ENCODE measurements at regions not wholly inside any gene's neighbourhood (a gene's known extent, or its start where the extent isn't known, plus 50 kb on each side); places are given as distances from the start of the nearest gene placed in this dataset.
A peak's percentile ranks its signal among the peaks of the same experiment; 100 is the strongest.
"Not testable (repeated sequence)": the region's sequence is repeated elsewhere in the genome, so short reads cannot be mapped to it uniquely, and the experiment has no call there.

- no peak overlapping the region for H3K4me3 ChIP-seq (ENCODE audit: low read length)
- no peak for ATAC-seq
- H3K27me3 ChIP-seq (ENCODE audit: control insufficient read depth, insufficient read depth) = no peaks in the 10 kb centered on the region
- no peak for DNase-seq
- no peaks in the 10 kb centered on the region for H3K4me1 ChIP-seq (ENCODE audit: control insufficient read depth, insufficient read depth, low read length)
- no peaks in the 10 kb centered on the region for H3K9me3 ChIP-seq (ENCODE audit: control insufficient read depth, low read length)
- intact Hi-C loops (cut with DNase I) = no loop called here
- no peak overlapping the region for H3K27ac ChIP-seq (ENCODE audit: low read length)
- 86% methylated on average over 16 of the region's 16 CpGs for WGBS
These were observed 214.0 kb downstream of the OR4C45 start for GRCh38 chr11:50246699-50247098.

GRCh38 chr11:50247309-50247874, 214.7 kb downstream of the OR4C45 start:
- Histone ChIP-seq H3K27ac (ENCODE audit: low read length) (no peak overlapping the region), H3K9me3 (ENCODE audit: control insufficient read depth, low read length) (no peaks in the 10 kb centered on the region), H3K4me3 (ENCODE audit: low read length) (no peak overlapping the region), H3K27me3 (ENCODE audit: control insufficient read depth, insufficient read depth) (no peaks in the 10 kb centered on the region), H3K4me1 (ENCODE audit: control insufficient read depth, insufficient read depth, low read length) (no peaks in the 10 kb centered on the region)
- intact Hi-C loops (cut with DNase I) = no loop called here
- peak in 1 of 3 donors; percentile 36 for DNase-seq
- WGBS = 90% methylated on average over 20 of the region's 20 CpGs
- no peak for ATAC-seq

GRCh38 chr11:50267851-50268250, 235.2 kb downstream of the OR4C45 start:
- no peak overlapping the region for H3K27ac ChIP-seq (ENCODE audit: low read length)
- no peaks in the 10 kb centered on the region for H3K4me1 ChIP-seq (ENCODE audit: control insufficient read depth, insufficient read depth, low read length)
- H3K4me3 ChIP-seq (ENCODE audit: low read length) = no peak overlapping the region
- ATAC-seq = no peak
- no peaks in the 10 kb centered on the region for H3K27me3 ChIP-seq (ENCODE audit: control insufficient read depth, insufficient read depth)
- no peaks in the 10 kb centered on the region for H3K9me3 ChIP-seq (ENCODE audit: control insufficient read depth, low read length)
- WGBS = 77% methylated on average over 26 of the region's 26 CpGs
- DNase-seq = peak in 1 of 3 donors; percentile 44
- intact Hi-C loops (cut with DNase I) = no loop called here

- no peaks in the 10 kb centered on the region for H3K9me3 ChIP-seq (ENCODE audit: control insufficient read depth, low read length)
- no peak overlapping the region for H3K4me3 ChIP-seq (ENCODE audit: low read length)
- DNase-seq (no peak), ATAC-seq (no peak)
- WGBS = 71% methylated on average over 7 of the region's 7 CpGs
- H3K27me3 ChIP-seq (ENCODE audit: control insufficient read depth, insufficient read depth) = no peaks in the 10 kb centered on the region
- no peaks in the 10 kb centered on the region for H3K4me1 ChIP-seq (ENCODE audit: control insufficient read depth, insufficient read depth, low read length)
- intact Hi-C loops (cut with DNase I) = no loop called here
- H3K27ac ChIP-seq (ENCODE audit: low read length) = no peak overlapping the region
These were observed 242.5 kb downstream of the OR4C45 start for GRCh38 chr11:50275133-50275532.

GRCh38 chr11:50278756-50279155, 246.1 kb downstream of the OR4C45 start:
- no peak for ATAC-seq
- Histone ChIP-seq H3K9me3 (ENCODE audit: control insufficient read depth, low read length) (no peaks in the 10 kb centered on the region), H3K4me1 (ENCODE audit: control insufficient read depth, insufficient read depth, low read length) (no peaks in the 10 kb centered on the region), H3K27ac (ENCODE audit: low read length) (no peak overlapping the region), H3K27me3 (ENCODE audit: control insufficient read depth, insufficient read depth) (no peaks in the 10 kb centered on the region), H3K4me3 (ENCODE audit: low read length) (no peak overlapping the region)
- intact Hi-C loops (cut with DNase I) = no loop called here
- no peak for DNase-seq
- 81% methylated on average over 24 of the region's 24 CpGs for WGBS

- ATAC-seq = peak; percentile 62 to 88
- Histone ChIP-seq H3K9me3 (ENCODE audit: control insufficient read depth, low read length) (no peaks in the 10 kb centered on the region), H3K4me3 (ENCODE audit: low read length) (no peak overlapping the region), H3K4me1 (ENCODE audit: control insufficient read depth, insufficient read depth, low read length) (no peaks in the 10 kb centered on the region), H3K27me3 (ENCODE audit: control insufficient read depth, insufficient read depth) (no peaks in the 10 kb centered on the region), H3K27ac (ENCODE audit: low read length) (no peak overlapping the region)
- peak; percentile 27 to 65 (median 46) for DNase-seq
- 75% methylated on average over 59 of the region's 59 CpGs for WGBS
- intact Hi-C loops (cut with DNase I) = no loop called here
These were observed 265.7 kb downstream of the OR4C45 start for GRCh38 chr11:50298182-50298988.

- H3K27me3 ChIP-seq (ENCODE audit: control insufficient read depth, insufficient read depth); DNase-seq; H3K4me1 ChIP-seq (ENCODE audit: control insufficient read depth, insufficient read depth, low read length); ATAC-seq; H3K27ac ChIP-seq (ENCODE audit: low read length); H3K9me3 ChIP-seq (ENCODE audit: control insufficient read depth, low read length); H3K4me3 ChIP-seq (ENCODE audit: low read length); intact Hi-C loops (cut with DNase I): not testable (repeated sequence)
- WGBS = 48% methylated on average over 2 of the region's 2 CpGs
These were observed 298.0 kb downstream of the OR4C45 start for GRCh38 chr11:50330723-50331122.

GRCh38 chr11:50333861-50334260, 301.2 kb downstream of the OR4C45 start:
- H3K4me1 ChIP-seq (ENCODE audit: control insufficient read depth, insufficient read depth, low read length) = no peaks in the 10 kb centered on the region
- no peak for DNase-seq
- WGBS = 68% methylated on average over 4 of the region's 4 CpGs
- H3K9me3 ChIP-seq (ENCODE audit: control insufficient read depth, low read length) = no peaks in the 10 kb centered on the region
- ATAC-seq = no peak
- H3K27ac ChIP-seq (ENCODE audit: low read length) = no peak overlapping the region
- H3K27me3 ChIP-seq (ENCODE audit: control insufficient read depth, insufficient read depth) = no peaks in the 10 kb centered on the region
- H3K4me3 ChIP-seq (ENCODE audit: low read length) = no peak overlapping the region
- intact Hi-C loops (cut with DNase I) = no loop called here

GRCh38 chr11:50337432-50337831, 304.8 kb downstream of the OR4C45 start:
- H3K27me3 ChIP-seq (ENCODE audit: control insufficient read depth, insufficient read depth); H3K27ac ChIP-seq (ENCODE audit: low read length); H3K4me1 ChIP-seq (ENCODE audit: control insufficient read depth, insufficient read depth, low read length); H3K9me3 ChIP-seq (ENCODE audit: control insufficient read depth, low read length); H3K4me3 ChIP-seq (ENCODE audit: low read length); intact Hi-C loops (cut with DNase I): not testable (repeated sequence)
- WGBS = 0% methylated on average over 1 of the region's 1 CpG
- ATAC-seq (peak; percentile 89 to 94), DNase-seq (peak; percentile 37 to 72 (median 49))

GRCh38 chr11:50348018-50348417, 315.3 kb downstream of the OR4C45 start:
- not testable (repeated sequence) for ATAC-seq

GRCh38 chr11:50379484-50379883, 346.8 kb downstream of the OR4C45 start:
- no peaks in the 10 kb centered on the region for H3K4me1 ChIP-seq (ENCODE audit: control insufficient read depth, insufficient read depth, low read length)
- no peaks in the 10 kb centered on the region for H3K9me3 ChIP-seq (ENCODE audit: control insufficient read depth, low read length)
- ATAC-seq (no peak), DNase-seq (no peak)
- intact Hi-C loops (cut with DNase I) = no loop called here
- 71% methylated on average over 1 of the region's 1 CpG for WGBS
- H3K27ac ChIP-seq (ENCODE audit: low read length) = no peak overlapping the region
- no peaks in the 10 kb centered on the region for H3K27me3 ChIP-seq (ENCODE audit: control insufficient read depth, insufficient read depth)
- H3K4me3 ChIP-seq (ENCODE audit: low read length) = no peak overlapping the region

More at GRCh38 chr11:50348018-50348417, 315.3 kb downstream of the OR4C45 start:
- intact Hi-C loops (cut with DNase I); H3K9me3 ChIP-seq (ENCODE audit: control insufficient read depth, low read length); H3K27me3 ChIP-seq (ENCODE audit: control insufficient read depth, insufficient read depth); H3K27ac ChIP-seq (ENCODE audit: low read length); H3K4me3 ChIP-seq (ENCODE audit: low read length); DNase-seq; H3K4me1 ChIP-seq (ENCODE audit: control insufficient read depth, insufficient read depth, low read length): not testable (repeated sequence)
- WGBS = no CpG with 5 or more reads among the region's 3 CpGs

All from right cardiac atrium (tissue), 5 donors.